PC-9 (cell line): ENCODE measurements at regions not wholly inside any gene's neighbourhood (a gene's known extent, or its start where the extent isn't known, plus 50 kb on each side); places are given as distances from the start of the nearest gene placed in this dataset.

Experiments
- EZH2 ChIP-seq: fragments of 200-600 bp; sonication (generic); IDR thresholded peaks from 2 replicates; pipeline ENCODE4 v1.8.0; 2017; ENCODE audit warnings: antibody characterized with exemption, low read depth
- TF ChIP-seq, protein P1 (sequence below): fragments of 200-600 bp; sonication (generic); conservative IDR thresholded peaks from 2 replicates; pipeline ENCODE4 v1.6.1; 2017; ENCODE audit warnings: mixed run types, antibody characterized with exemption, mild to moderate bottlenecking, moderate library complexity

GRCh38 chr13:81577601-81578195 lies 1236.8 kb upstream of the SPRY2 start:
- TF ChIP-seq, protein P1, sequence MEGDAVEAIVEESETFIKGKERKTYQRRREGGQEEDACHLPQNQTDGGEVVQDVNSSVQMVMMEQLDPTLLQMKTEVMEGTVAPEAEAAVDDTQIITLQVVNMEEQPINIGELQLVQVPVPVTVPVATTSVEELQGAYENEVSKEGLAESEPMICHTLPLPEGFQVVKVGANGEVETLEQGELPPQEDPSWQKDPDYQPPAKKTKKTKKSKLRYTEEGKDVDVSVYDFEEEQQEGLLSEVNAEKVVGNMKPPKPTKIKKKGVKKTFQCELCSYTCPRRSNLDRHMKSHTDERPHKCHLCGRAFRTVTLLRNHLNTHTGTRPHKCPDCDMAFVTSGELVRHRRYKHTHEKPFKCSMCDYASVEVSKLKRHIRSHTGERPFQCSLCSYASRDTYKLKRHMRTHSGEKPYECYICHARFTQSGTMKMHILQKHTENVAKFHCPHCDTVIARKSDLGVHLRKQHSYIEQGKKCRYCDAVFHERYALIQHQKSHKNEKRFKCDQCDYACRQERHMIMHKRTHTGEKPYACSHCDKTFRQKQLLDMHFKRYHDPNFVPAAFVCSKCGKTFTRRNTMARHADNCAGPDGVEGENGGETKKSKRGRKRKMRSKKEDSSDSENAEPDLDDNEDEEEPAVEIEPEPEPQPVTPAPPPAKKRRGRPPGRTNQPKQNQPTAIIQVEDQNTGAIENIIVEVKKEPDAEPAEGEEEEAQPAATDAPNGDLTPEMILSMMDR: no peak
- no peak for TF ChIP-seq EZH2
